NOMO-1 treated with dmso at 0.1 percent for 144 hours (cell line): ENCODE measurements at regions not wholly inside any gene's neighbourhood (a gene's known extent, or its start where the extent isn't known, plus 50 kb on each side); places are given as distances from the start of the nearest gene placed in this dataset.
"Not testable (repeated sequence)": the region's sequence is repeated elsewhere in the genome, so short reads cannot be mapped to it uniquely, and the experiment has no call there.

ENCODE experiments used
- DNase-seq: peaks from one replicate; lab custom pipeline; 2025; ENCODE audit not compliant: unreplicated experiment; lab: John Stamatoyannopoulos, UW

GRCh38 chr15:35211240-35211902 lies 126.3 kb upstream of the NANOGP8 start:
- no peak for DNase-seq

GRCh38 chr15:35210370-35210769 lies 125.3 kb upstream of the NANOGP8 start:
- DNase-seq: no peak

GRCh38 chr15:35209838-35210237 lies 124.7 kb upstream of the NANOGP8 start:
- no peak for DNase-seq

GRCh38 chr15:35208353-35208752 lies 123.3 kb upstream of the NANOGP8 start:
- DNase-seq: no peak

- no peak for DNase-seq
These were observed 121.1 kb upstream of the NANOGP8 start for GRCh38 chr15:35206060-35206675.

- no peak for DNase-seq
These were observed 113.1 kb upstream of the NANOGP8 start for GRCh38 chr15:35198197-35198596.

GRCh38 chr15:35197754-35198153 lies 112.7 kb upstream of the NANOGP8 start:
- DNase-seq: no peak

- DNase-seq: no peak
These were observed 112.2 kb upstream of the NANOGP8 start for GRCh38 chr15:35197306-35197705.

- DNase-seq: no peak
These were observed 111.2 kb upstream of the NANOGP8 start for GRCh38 chr15:35196273-35196672.

GRCh38 chr15:35195649-35196048 lies 110.6 kb upstream of the NANOGP8 start:
- DNase-seq: no peak

GRCh38 chr15:35195031-35195430 lies 109.9 kb upstream of the NANOGP8 start:
- no peak for DNase-seq

GRCh38 chr15:35194296-35194695 lies 109.2 kb upstream of the NANOGP8 start:
- DNase-seq: no peak

GRCh38 chr15:35191783-35192182 lies 106.7 kb upstream of the NANOGP8 start:
- no peak for DNase-seq

- DNase-seq: no peak
These were observed 101.3 kb upstream of the NANOGP8 start for GRCh38 chr15:35186346-35186745.

- DNase-seq: no peak
These were observed 99.6 kb upstream of the NANOGP8 start for GRCh38 chr15:35184646-35185045.

GRCh38 chr15:35182841-35183479 lies 97.9 kb upstream of the NANOGP8 start:
- DNase-seq: no peak

- DNase-seq: no peak
These were observed 96.4 kb upstream of the NANOGP8 start for GRCh38 chr15:35181538-35181937.

GRCh38 chr15:35179739-35180138 lies 94.6 kb upstream of the NANOGP8 start:
- no peak for DNase-seq

GRCh38 chr15:35178186-35178585 lies 93.1 kb upstream of the NANOGP8 start:
- DNase-seq: not testable (repeated sequence)

- no peak for DNase-seq
These were observed 89.9 kb upstream of the NANOGP8 start for GRCh38 chr15:35174948-35175347.

- no peak for DNase-seq
These were observed 88.5 kb upstream of the NANOGP8 start for GRCh38 chr15:35173444-35174118.

- no peak for DNase-seq
These were observed 85.1 kb upstream of the NANOGP8 start for GRCh38 chr15:35170207-35170606.
